H1 (cell line): ENCODE measurements at regions not wholly inside any gene's neighbourhood (a gene's known extent, or its start where the extent isn't known, plus 50 kb on each side); places are given as distances from the start of the nearest gene placed in this dataset.

Experiments
- CTCF ChIA-PET: fragments of 300-600 bp; sonication (Branson Sonifier 250); formaldehyde crosslinking; loops from one replicate; lab custom pipeline; 2021; ENCODE audit not compliant: partially characterized antibody; lab: Charles Lee
- POLR2A ChIA-PET: fragments of 300-600 bp; sonication (Branson Sonifier 250); formaldehyde crosslinking; loops from one replicate; lab custom pipeline; 2021; ENCODE audit warnings: inconsistent platforms; ENCODE audit not compliant: partially characterized antibody; lab: Charles Lee
- DNase-seq, 2 experiments: peaks; one replicate each; pipeline versions ENCODE4 v3.0.0 to v3.0.0-alpha.2; 2010 to 2022; ENCODE audit warnings: low spot score in 2 of 2, low read depth in 1 of 2, mixed read lengths in 1 of 2
- FAIRE-seq: peaks from 2 replicates; lab custom pipeline; 2011; peaks lifted over from hg19 to GRCh38; lab: Jason Lieb, UNC
- H2AFZ ChIP-seq: 2 replicates; pipeline ENCODE4 v1.8.1; 2012; ENCODE audit warnings: low read length, inconsistent platforms
- H2AK5ac ChIP-seq: 2 replicates; pipeline ENCODE4 v1.6.1; 2013; ENCODE audit warnings: low read depth, low read length
- H2BK120ac ChIP-seq: replicated peaks from 2 replicates; pipeline ENCODE3; 2013; ENCODE audit warnings: low read depth, low read length, inconsistent platforms
- H2BK12ac ChIP-seq: 2 replicates; pipeline ENCODE4 v1.6.1; 2013; ENCODE audit warnings: low read depth, low read length
- H2BK15ac ChIP-seq: 2 replicates; pipeline ENCODE4 v1.6.1; 2013; ENCODE audit warnings: low read length
- H2BK20ac ChIP-seq: 2 replicates; pipeline ENCODE4 v1.6.1; 2013; ENCODE audit warnings: low read length
- H2BK5ac ChIP-seq: 2 replicates; pipeline ENCODE4 v1.6.1; 2013; ENCODE audit warnings: low read depth, low read length
- H3K14ac ChIP-seq: 2 replicates; pipeline ENCODE4 v1.6.1; 2013; ENCODE audit warnings: inconsistent platforms; ENCODE audit not compliant: insufficient read length
- H3K18ac ChIP-seq: 2 replicates; pipeline ENCODE4 v1.6.1; 2013; ENCODE audit warnings: low read length; ENCODE audit errors: extremely low read depth
- H3K23ac ChIP-seq: 2 replicates; pipeline ENCODE4 v1.6.1; 2013; ENCODE audit warnings: inconsistent platforms; ENCODE audit not compliant: insufficient read length
- H3K23me2 ChIP-seq: 2 replicates; pipeline ENCODE4 v1.6.1; 2013; ENCODE audit warnings: low read depth, low read length
- H3K27ac ChIP-seq: 2 replicates; pipeline ENCODE4 v1.6.1; 2011; ENCODE audit warnings: low read depth, low read length, inconsistent platforms
- H3K27me3 ChIP-seq, 4 experiments: replicated peaks in 1 of 4; 1 replicate in 1 of 4; 2 replicates in 3 of 4; pipeline versions ENCODE4 v1.6.1 to v1.8.1; 2011 to 2013; ENCODE audit warnings: low read length in 3 of 4, mild to moderate bottlenecking in 3 of 4, inconsistent platforms in 2 of 4, mixed read lengths in 2 of 4, moderate library complexity in 1 of 4; ENCODE audit not compliant: control insufficient read depth in 3 of 4, insufficient read depth in 3 of 4; ENCODE audit errors: extremely low read depth in 1 of 4
- H3K36me3 ChIP-seq, 4 experiments: 2 replicates each; pipeline versions ENCODE4 v1.6.1 to v1.8.1; 2011 to 2013; ENCODE audit warnings: mild to moderate bottlenecking in 4 of 4, low read length in 3 of 4, moderate library complexity in 2 of 4, control low read depth in 1 of 4, inconsistent platforms in 1 of 4; ENCODE audit not compliant: insufficient read depth in 4 of 4, control insufficient read depth in 2 of 4
- H3K4ac ChIP-seq: replicated peaks from 2 replicates; pipeline ENCODE3; 2013; ENCODE audit warnings: low read length, low read depth, mixed read lengths, inconsistent platforms; ENCODE audit not compliant: insufficient read length
- H3K4me1 ChIP-seq, 4 experiments: replicated peaks in 1 of 4; 1 replicate in 1 of 4; 2 replicates in 3 of 4; pipeline versions ENCODE4 v1.6.1 to v1.8.1; 2011 to 2013; ENCODE audit warnings: low read length in 3 of 4, inconsistent platforms in 2 of 4, mixed read lengths in 1 of 4; ENCODE audit not compliant: insufficient read depth in 4 of 4, control insufficient read depth in 3 of 4
- H3K4me2 ChIP-seq, 2 experiments: 2 replicates each; pipeline versions ENCODE4 v1.6.1 to v1.8.1; 2011 to 2013; ENCODE audit warnings: low read depth in 2 of 2, low read length in 2 of 2, control low read depth in 1 of 2, inconsistent platforms in 1 of 2, mild to moderate bottlenecking in 1 of 2; ENCODE audit not compliant: insufficient read depth in 1 of 2
- H3K4me3 ChIP-seq, 4 experiments: fragments of 200-600, 300-600 bp in 1 of 4; sonication (generic), shearing (Covaris generic), sonication (Bioruptor Twin) in 1 of 4; 2 replicates each; pipeline versions ENCODE4 v1.5.1 to v1.8.1; 2011 to 2016; ENCODE audit warnings: low read length in 4 of 4, low read depth in 3 of 4, control low read depth in 2 of 4, inconsistent platforms in 2 of 4, mild to moderate bottlenecking in 2 of 4, mixed read lengths in 1 of 4, moderate library complexity in 1 of 4; ENCODE audit not compliant: insufficient read depth in 2 of 4; ENCODE audit errors: extremely low read depth in 1 of 4
- H3K56ac ChIP-seq: replicated peaks from 2 replicates; pipeline ENCODE3; 2013; ENCODE audit warnings: low read depth, mild to moderate bottlenecking, mixed read lengths, low read length, inconsistent platforms; ENCODE audit not compliant: insufficient read length
- H3K79me1 ChIP-seq: 2 replicates; pipeline ENCODE4 v1.6.1; 2013; ENCODE audit warnings: low read depth, low read length, control low read depth
- H3K79me2 ChIP-seq, 2 experiments: 2 replicates each; pipeline versions ENCODE4 v1.6.1 to v1.8.1; 2012 to 2013; ENCODE audit warnings: low read length in 2 of 2, mild to moderate bottlenecking in 2 of 2, inconsistent platforms in 1 of 2; ENCODE audit not compliant: insufficient read depth in 2 of 2, control insufficient read depth in 1 of 2
- H3K9ac ChIP-seq, 4 experiments: replicated peaks in 1 of 4; 1 replicate in 1 of 4; 2 replicates in 3 of 4; pipeline versions ENCODE4 v1.6.1 to v1.8.1; 2011 to 2013; ENCODE audit warnings: low read depth in 3 of 4, low read length in 3 of 4, control low read depth in 2 of 4, mild to moderate bottlenecking in 2 of 4, moderate library complexity in 2 of 4, inconsistent platforms in 1 of 4; ENCODE audit errors: extremely low read depth in 1 of 4
- H3K9me3 ChIP-seq, 2 experiments: 2 replicates each; pipeline versions ENCODE4 v1.6.1 to v1.8.1; 2012 to 2013; ENCODE audit warnings: mild to moderate bottlenecking in 2 of 2, moderate library complexity in 2 of 2, control low read depth in 1 of 2, inconsistent platforms in 1 of 2, low read depth in 1 of 2, low read length in 1 of 2, mixed read lengths in 1 of 2; ENCODE audit not compliant: insufficient read depth in 2 of 2
- H4K20me1 ChIP-seq, 2 experiments: replicated peaks in 1 of 2; 2 replicates each; pipeline versions ENCODE3 to v1.8.1; 2011 to 2013; ENCODE audit warnings: inconsistent platforms in 2 of 2, low read length in 2 of 2, mild to moderate bottlenecking in 1 of 2; ENCODE audit not compliant: insufficient read depth in 2 of 2, control insufficient read depth in 1 of 2
- H4K5ac ChIP-seq: 2 replicates; pipeline ENCODE4 v1.6.1; 2013; ENCODE audit warnings: low read length, low read depth, mixed read lengths, inconsistent platforms; ENCODE audit not compliant: insufficient read length
- H4K8ac ChIP-seq: 2 replicates; pipeline ENCODE4 v1.8.0; 2013; ENCODE audit warnings: mild to moderate bottlenecking, moderate library complexity, low read length, inconsistent platforms; ENCODE audit not compliant: insufficient read depth; ENCODE audit errors: extremely low read depth
- H4K91ac ChIP-seq: replicated peaks from 2 replicates; pipeline ENCODE3; 2013; ENCODE audit warnings: low read length, mixed read lengths, inconsistent platforms; ENCODE audit not compliant: insufficient read length
- CHD2 ChIP-seq: IDR thresholded peaks from 2 replicates; pipeline ENCODE4 v1.6.1; 2012; ENCODE audit warnings: low read length, improper control_type of control experiment
- RAD21 ChIP-seq, 2 experiments: IDR thresholded peaks in 1 of 2; conservative IDR thresholded peaks in 1 of 2; 2 replicates each; pipeline ENCODE4 v1.6.1; 2011; ENCODE audit warnings: low read depth in 2 of 2, low read length in 2 of 2, improper control_type of control experiment in 1 of 2, inconsistent platforms in 1 of 2, mild to moderate bottlenecking in 1 of 2, moderate library complexity in 1 of 2
- WGBS, 2 experiments: shearing (Covaris generic) in 1 of 2; methylation state at CpG; one replicate each; pipeline versions ENCODE4 v1.1.6 to v1.1.7; 2013 to 2015; ENCODE audit warnings: low lambda C conversion rate in 2 of 2, mixed read lengths in 2 of 2, inconsistent platforms in 1 of 2, low coverage in 1 of 2, missing lambda C conversion rate in 1 of 2; ENCODE audit not compliant: insufficient replicate concordance in 2 of 2, insufficient coverage in 1 of 2, insufficient read length in 1 of 2; ENCODE audit errors: extremely low coverage in 1 of 2, missing lambda C conversion rate in 1 of 2; 5-methylcytosine and 5-hydroxymethylcytosine counted together
- TF ChIP-seq, protein P1 (sequence below): IDR thresholded peaks from 2 replicates; pipeline ENCODE4 v1.6.1; 2011; ENCODE audit warnings: low read length, improper control_type of control experiment
- TF ChIP-seq, protein P2 (sequence below), 3 experiments: IDR thresholded peaks; 1 replicate in 2 of 3; 2 replicates in 1 of 3; pipeline versions ENCODE4 v1.5.1 to v1.6.1; 2011; ENCODE audit warnings: low read length in 3 of 3, mild to moderate bottlenecking in 3 of 3, inconsistent platforms in 2 of 3, low read depth in 1 of 3, moderate library complexity in 1 of 3; ENCODE audit not compliant: insufficient read depth in 1 of 3; ENCODE audit errors: control extremely low read depth in 1 of 3

DNA sequence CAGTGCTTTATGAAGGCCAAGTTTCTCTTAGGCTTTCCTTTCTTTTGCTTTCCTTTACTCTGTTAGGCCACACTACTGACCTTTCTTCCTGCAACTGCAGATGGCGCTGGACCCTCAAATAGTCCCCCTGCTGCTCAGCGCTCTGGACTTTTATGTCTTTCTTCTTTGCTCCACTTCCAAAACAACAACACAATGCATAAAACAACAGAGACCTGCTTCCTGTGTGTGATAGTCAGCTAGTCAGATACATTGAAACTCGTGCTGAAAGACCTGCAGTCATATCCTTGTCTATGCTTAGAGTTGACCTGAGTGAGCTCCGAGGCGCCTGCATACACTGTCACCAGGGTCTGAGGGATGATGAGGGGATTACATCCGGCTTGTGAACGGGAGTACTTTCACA, 108.9 kb upstream of the TEX13D start:
- H3K79me2 ChIP-seq: no peaks in the 10 kb centered on the region
- no peak overlapping the region for H3K9ac ChIP-seq
- H3K4ac ChIP-seq: no peak overlapping the region
- H3K27ac ChIP-seq: no peak overlapping the region
- DNase-seq (no peak), FAIRE-seq (peak; percentile 60)
- H2BK5ac ChIP-seq: no peak overlapping the region
- H2AFZ ChIP-seq: no peak overlapping the region
- no peak overlapping the region for H4K91ac ChIP-seq
- WGBS, 2 experiments: 48% methylated on average over 7 of the region's 7 CpGs; no CpG with 5 or more reads in 1 of the 2 experiments
- H2BK15ac ChIP-seq: no peak overlapping the region
- H3K4me2 ChIP-seq: no peak overlapping the region; a peak in 1 of 4 replicates
- no peak overlapping the region for H3K4me3 ChIP-seq
- ChIA-PET CTCF (interaction anchor here (0.6 to 2.7 kb wide), 11 partner anchors 8 to 171 kb away, joined by 3 to 19 read pairs (median 4); no protein-coding TSS in a partner anchor), POLR2A (no interaction called here)
- no peaks in the 10 kb centered on the region for H3K9me3 ChIP-seq
- no peak overlapping the region for H2BK12ac ChIP-seq
- H2AK5ac ChIP-seq: no peak overlapping the region
- no peak overlapping the region for H4K5ac ChIP-seq
- no peak overlapping the region for H4K8ac ChIP-seq
- H3K4me1 ChIP-seq: peaks cover 1 to 8% (median 2%) of the 10 kb centered on the region in 4 experiments; a peak in 3 of 7 replicates
- no peaks in the 10 kb centered on the region for H3K79me1 ChIP-seq
- no peak overlapping the region for H3K23ac ChIP-seq
- no peak overlapping the region for H2BK120ac ChIP-seq
- no peaks in the 10 kb centered on the region for H3K36me3 ChIP-seq
- H4K20me1 ChIP-seq: no peaks in the 10 kb centered on the region
- H3K23me2 ChIP-seq: no peaks in the 10 kb centered on the region
- H3K56ac ChIP-seq: no peak overlapping the region
- no peaks in the 10 kb centered on the region; a peak in 1 of 7 replicates for H3K27me3 ChIP-seq
- no peak overlapping the region for H3K14ac ChIP-seq
- H2BK20ac ChIP-seq: no peak overlapping the region
- H3K18ac ChIP-seq: no peak overlapping the region
- peak; percentile 66 to 69 for TF ChIP-seq RAD21 (IDR thresholded peaks at IDR 0.05 in 1 of 2, conservative IDR thresholded peaks at IDR 0.05 in 1 of 2; ENCODE audit: low read depth in 2 of 2, low read length in 2 of 2)
- TF ChIP-seq CHD2: no peak
- TF ChIP-seq, protein P1, sequence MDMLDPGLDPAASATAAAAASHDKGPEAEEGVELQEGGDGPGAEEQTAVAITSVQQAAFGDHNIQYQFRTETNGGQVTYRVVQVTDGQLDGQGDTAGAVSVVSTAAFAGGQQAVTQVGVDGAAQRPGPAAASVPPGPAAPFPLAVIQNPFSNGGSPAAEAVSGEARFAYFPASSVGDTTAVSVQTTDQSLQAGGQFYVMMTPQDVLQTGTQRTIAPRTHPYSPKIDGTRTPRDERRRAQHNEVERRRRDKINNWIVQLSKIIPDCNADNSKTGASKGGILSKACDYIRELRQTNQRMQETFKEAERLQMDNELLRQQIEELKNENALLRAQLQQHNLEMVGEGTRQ: no peak
- TF ChIP-seq, protein P2, sequence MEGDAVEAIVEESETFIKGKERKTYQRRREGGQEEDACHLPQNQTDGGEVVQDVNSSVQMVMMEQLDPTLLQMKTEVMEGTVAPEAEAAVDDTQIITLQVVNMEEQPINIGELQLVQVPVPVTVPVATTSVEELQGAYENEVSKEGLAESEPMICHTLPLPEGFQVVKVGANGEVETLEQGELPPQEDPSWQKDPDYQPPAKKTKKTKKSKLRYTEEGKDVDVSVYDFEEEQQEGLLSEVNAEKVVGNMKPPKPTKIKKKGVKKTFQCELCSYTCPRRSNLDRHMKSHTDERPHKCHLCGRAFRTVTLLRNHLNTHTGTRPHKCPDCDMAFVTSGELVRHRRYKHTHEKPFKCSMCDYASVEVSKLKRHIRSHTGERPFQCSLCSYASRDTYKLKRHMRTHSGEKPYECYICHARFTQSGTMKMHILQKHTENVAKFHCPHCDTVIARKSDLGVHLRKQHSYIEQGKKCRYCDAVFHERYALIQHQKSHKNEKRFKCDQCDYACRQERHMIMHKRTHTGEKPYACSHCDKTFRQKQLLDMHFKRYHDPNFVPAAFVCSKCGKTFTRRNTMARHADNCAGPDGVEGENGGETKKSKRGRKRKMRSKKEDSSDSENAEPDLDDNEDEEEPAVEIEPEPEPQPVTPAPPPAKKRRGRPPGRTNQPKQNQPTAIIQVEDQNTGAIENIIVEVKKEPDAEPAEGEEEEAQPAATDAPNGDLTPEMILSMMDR (IDR thresholded peaks at IDR 0.05; ENCODE audit: control extremely low read depth in 1 of 3, insufficient read depth in 1 of 3, low read depth in 1 of 3, low read length in 3 of 3): peak; percentile 40 to 71 (median 54)
